ENCODE measurements at regions not wholly inside any gene's neighbourhood (a gene's known extent, or its start where the extent isn't known, plus 50 kb on each side); places are given as distances from the start of the nearest gene placed in this dataset.

DNA sequence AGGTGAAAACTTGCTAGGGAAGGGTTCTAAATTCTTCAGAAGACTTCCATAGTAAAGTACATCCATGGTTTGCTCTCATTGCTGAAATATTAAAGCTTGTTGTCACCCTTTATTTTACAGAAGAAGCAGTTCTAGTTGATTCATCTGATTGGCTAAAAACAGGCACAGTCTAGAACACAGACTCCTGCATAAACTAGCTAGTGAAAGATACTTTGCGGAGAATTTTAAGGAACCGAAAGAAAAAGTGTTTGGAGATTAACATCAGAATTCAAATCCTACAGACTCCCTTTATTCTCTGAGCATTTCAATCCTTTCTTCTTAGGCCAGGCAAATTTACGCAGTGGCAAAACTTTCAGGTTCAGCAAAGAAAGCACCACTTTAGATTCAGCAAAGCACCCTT, 1076.5 kb upstream of the ZEB2 start:
- TF ChIP-seq, protein P1, sequence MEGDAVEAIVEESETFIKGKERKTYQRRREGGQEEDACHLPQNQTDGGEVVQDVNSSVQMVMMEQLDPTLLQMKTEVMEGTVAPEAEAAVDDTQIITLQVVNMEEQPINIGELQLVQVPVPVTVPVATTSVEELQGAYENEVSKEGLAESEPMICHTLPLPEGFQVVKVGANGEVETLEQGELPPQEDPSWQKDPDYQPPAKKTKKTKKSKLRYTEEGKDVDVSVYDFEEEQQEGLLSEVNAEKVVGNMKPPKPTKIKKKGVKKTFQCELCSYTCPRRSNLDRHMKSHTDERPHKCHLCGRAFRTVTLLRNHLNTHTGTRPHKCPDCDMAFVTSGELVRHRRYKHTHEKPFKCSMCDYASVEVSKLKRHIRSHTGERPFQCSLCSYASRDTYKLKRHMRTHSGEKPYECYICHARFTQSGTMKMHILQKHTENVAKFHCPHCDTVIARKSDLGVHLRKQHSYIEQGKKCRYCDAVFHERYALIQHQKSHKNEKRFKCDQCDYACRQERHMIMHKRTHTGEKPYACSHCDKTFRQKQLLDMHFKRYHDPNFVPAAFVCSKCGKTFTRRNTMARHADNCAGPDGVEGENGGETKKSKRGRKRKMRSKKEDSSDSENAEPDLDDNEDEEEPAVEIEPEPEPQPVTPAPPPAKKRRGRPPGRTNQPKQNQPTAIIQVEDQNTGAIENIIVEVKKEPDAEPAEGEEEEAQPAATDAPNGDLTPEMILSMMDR (IDR thresholded peaks at IDR 0.05 in 2 of 3, conservative IDR thresholded peaks at IDR 0.05 in 1 of 3; ENCODE audit: borderline replicate concordance in 1 of 3, insufficient read depth in 1 of 3, low read depth in 2 of 3, low read length in 2 of 3) = no peak
- no peak for TF ChIP-seq EZH2 (IDR thresholded peaks at IDR 0.05)
- TF ChIP-seq POLR2A (IDR thresholded peaks at IDR 0.05; ENCODE audit: borderline replicate concordance, extremely low read depth, insufficient read depth, insufficient read length) = no peak
- no peak for TF ChIP-seq SIN3A (IDR thresholded peaks at IDR 0.05; ENCODE audit: low read depth)
